ENCODE measurements at regions not wholly inside any gene's neighbourhood (a gene's known extent, or its start where the extent isn't known, plus 50 kb on each side); places are given as distances from the start of the nearest gene placed in this dataset.

DNA sequence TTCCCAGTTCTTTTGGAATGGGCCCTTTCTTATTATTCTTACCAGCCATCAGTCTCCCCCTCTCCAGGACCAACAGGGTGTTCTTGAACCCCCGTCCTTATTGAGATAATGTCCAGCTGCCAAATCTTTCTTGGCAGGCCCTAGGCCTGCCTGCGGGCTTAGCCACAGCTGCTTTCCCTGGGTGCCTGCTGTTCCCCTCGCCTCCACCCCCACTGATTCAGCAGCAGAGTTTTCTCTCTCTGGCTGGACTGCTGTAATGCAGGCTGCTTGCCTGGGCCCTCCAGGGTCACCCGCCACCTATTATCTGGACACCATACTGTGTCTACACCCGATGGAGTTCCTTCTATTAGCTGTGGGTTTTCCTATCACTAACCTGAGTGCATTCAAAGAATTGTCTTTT lies 395.4 kb upstream of the ATP5MC3 start:
- H3K4me1 ChIP-seq (ENCODE audit: control insufficient read depth, insufficient read depth, low read length) = peaks cover 7% of the 10 kb centered on the region
- H3K27me3 ChIP-seq (ENCODE audit: control insufficient read depth, insufficient read depth, low read length, poor library complexity, severe bottlenecking) = no peaks in the 10 kb centered on the region
- H3K9me3 ChIP-seq (ENCODE audit: control insufficient read depth, low read length) = no peaks in the 10 kb centered on the region
- no peak overlapping the region for H3K27ac ChIP-seq (ENCODE audit: insufficient read depth, low read depth, low read length, poor library complexity, severe bottlenecking)
- no peaks in the 10 kb centered on the region for H3K36me3 ChIP-seq (ENCODE audit: control insufficient read depth, insufficient read depth, low read length)
- WGBS, 2 experiments = 77 to 80% methylated on average over 4 to 5 of the region's 5 CpGs
- no peak overlapping the region for H3K4me3 ChIP-seq (ENCODE audit: insufficient read depth, low read depth, low read length)

DNA sequence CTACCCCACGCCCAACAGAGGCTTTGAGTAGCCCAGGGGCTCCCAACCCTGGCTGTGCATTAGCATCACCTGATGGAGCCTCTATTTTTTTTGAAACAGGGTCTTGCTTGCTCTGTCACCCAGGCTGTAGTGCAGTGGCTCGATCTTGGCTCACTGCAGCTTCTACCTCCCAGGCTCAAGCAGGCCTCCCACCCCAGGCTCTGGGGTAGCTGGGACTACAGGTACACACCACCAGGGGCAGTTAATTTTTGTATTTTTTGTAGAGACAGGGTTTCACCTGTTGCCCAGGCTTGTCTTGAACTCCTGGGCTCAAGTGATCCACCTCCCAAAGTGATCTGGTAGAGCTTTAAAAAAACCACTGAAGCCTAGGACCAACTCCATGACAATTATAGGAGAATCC lies 394.8 kb upstream of the ATP5MC3 start:
- no peaks in the 10 kb centered on the region for H3K9me3 ChIP-seq (ENCODE audit: control insufficient read depth, low read length)
- WGBS, 2 experiments = 81 to 83% methylated on average over 2 of the region's 2 CpGs
- peaks cover 7% of the 10 kb centered on the region for H3K4me1 ChIP-seq (ENCODE audit: control insufficient read depth, insufficient read depth, low read length)
- no peaks in the 10 kb centered on the region for H3K36me3 ChIP-seq (ENCODE audit: control insufficient read depth, insufficient read depth, low read length)
- no peaks in the 10 kb centered on the region for H3K27me3 ChIP-seq (ENCODE audit: control insufficient read depth, insufficient read depth, low read length, poor library complexity, severe bottlenecking)
- H3K4me3 ChIP-seq (ENCODE audit: insufficient read depth, low read depth, low read length) = no peak overlapping the region
- no peak overlapping the region for H3K27ac ChIP-seq (ENCODE audit: insufficient read depth, low read depth, low read length, poor library complexity, severe bottlenecking)

DNA sequence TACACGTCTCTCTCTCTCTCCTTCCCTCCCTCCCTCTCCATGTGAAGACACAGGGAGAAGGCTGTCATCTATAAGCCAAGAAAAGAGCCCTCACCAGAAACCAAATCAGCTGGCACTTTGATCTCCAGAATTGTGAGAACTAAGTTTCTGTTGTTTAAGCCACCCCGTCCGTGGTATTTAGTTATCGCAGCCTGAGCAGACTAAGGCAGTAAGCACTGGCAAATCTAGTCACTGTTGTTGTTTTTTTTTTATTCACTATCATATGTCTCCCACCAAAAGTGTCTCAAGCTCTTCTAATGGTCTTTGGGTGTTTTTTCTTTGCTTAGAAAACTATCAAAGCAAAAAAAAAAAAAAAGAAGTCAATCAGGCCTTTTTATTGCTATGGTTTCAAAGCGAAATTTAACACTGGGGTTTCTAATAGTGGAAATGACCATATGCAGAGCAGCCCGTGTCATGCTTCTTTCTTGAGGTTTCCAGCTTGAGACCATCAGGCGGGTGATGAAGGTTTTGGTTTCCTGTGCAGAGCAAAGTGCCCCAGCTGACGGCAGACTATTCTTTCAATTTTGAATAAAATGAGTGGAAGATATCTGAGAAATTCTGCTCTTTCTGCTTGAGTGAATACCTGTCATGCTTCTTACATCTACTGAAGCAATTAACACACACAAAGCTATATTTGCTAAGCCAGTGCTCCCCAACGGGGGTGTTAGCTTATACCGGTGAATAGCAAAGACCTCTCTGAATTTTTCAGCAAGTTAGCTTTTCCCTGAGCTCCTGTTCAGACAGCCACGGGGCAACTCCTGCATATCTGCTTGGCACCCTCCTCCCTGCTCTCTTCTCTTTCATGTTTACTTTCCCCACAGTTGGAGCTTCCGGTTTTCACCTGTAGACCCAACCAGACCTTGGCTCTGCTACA lies 394.1 kb upstream of the ATP5MC3 start:
- no peaks in the 10 kb centered on the region for H3K9me3 ChIP-seq (ENCODE audit: control insufficient read depth, low read length)
- H3K4me3 ChIP-seq (ENCODE audit: insufficient read depth, low read depth, low read length) = no peak overlapping the region
- H3K27me3 ChIP-seq (ENCODE audit: control insufficient read depth, insufficient read depth, low read length, poor library complexity, severe bottlenecking) = no peaks in the 10 kb centered on the region
- H3K27ac ChIP-seq (ENCODE audit: insufficient read depth, low read depth, low read length, poor library complexity, severe bottlenecking) = no peak overlapping the region
- peaks cover 7% of the 10 kb centered on the region for H3K4me1 ChIP-seq (ENCODE audit: control insufficient read depth, insufficient read depth, low read length)
- WGBS, 2 experiments = 78 to 81% methylated on average over 12 of the region's 12 CpGs
- H3K36me3 ChIP-seq (ENCODE audit: control insufficient read depth, insufficient read depth, low read length) = no peaks in the 10 kb centered on the region

DNA sequence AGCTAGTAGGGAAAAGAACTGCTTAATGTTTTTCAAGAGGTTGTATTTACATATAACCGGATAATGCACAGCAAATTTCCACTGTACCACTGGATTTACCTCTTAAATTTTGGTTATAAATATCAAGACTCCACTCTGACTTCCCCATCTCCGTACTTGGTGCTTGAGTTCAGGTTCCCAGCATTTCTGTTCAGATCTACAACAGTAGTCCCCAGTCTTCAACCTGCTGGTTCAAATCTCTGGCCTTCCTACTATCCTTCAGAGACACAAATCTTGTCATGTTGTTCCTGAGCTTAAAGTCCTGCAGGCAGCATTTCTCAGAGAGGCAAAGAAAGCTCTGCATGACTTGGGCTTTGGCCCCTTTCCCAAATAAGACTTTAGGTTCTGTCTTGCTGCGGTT lies 392.6 kb upstream of the ATP5MC3 start:
- WGBS, 2 experiments = 96% methylated on average over 3 of the region's 3 CpGs
- no peak overlapping the region for H3K27ac ChIP-seq (ENCODE audit: insufficient read depth, low read depth, low read length, poor library complexity, severe bottlenecking)
- H3K4me1 ChIP-seq (ENCODE audit: control insufficient read depth, insufficient read depth, low read length) = peaks cover 7% of the 10 kb centered on the region
- H3K9me3 ChIP-seq (ENCODE audit: control insufficient read depth, low read length) = no peaks in the 10 kb centered on the region
- H3K27me3 ChIP-seq (ENCODE audit: control insufficient read depth, insufficient read depth, low read length, poor library complexity, severe bottlenecking) = no peaks in the 10 kb centered on the region
- H3K36me3 ChIP-seq (ENCODE audit: control insufficient read depth, insufficient read depth, low read length) = no peaks in the 10 kb centered on the region
- no peak overlapping the region for H3K4me3 ChIP-seq (ENCODE audit: insufficient read depth, low read depth, low read length)

DNA sequence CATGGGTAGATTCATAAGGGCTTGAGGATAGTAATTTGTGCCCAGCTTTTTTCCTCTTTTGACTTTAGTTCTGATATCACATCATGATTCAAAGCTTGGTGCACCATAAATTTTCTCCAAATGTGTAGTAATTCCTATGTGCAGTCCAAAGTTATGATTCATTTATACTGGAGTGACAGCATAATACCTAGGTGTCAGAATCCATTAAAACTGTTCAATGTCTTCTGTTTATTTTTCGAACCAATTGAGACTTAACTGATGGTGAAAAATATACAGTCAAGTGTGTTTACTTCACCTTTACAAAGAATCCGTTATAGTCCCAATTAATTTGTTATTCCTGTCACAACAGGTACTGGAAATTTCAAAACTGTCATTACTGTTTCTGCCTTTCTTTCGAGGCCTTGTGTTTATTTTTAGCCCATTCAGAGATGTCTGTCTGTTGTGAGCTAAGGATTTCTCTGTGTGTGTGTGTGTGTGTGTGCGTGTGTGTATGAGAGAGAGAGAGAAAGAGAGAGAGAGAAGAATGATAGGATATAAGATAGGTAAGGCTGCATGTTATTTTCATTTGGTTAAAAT lies 389.7 kb upstream of the ATP5MC3 start:
- H3K27me3 ChIP-seq (ENCODE audit: control insufficient read depth, insufficient read depth, low read length, poor library complexity, severe bottlenecking) = no peaks in the 10 kb centered on the region
- H3K36me3 ChIP-seq (ENCODE audit: control insufficient read depth, insufficient read depth, low read length) = no peaks in the 10 kb centered on the region
- no peaks in the 10 kb centered on the region for H3K9me3 ChIP-seq (ENCODE audit: control insufficient read depth, low read length)
- peaks cover 6% of the 10 kb centered on the region for H3K4me1 ChIP-seq (ENCODE audit: control insufficient read depth, insufficient read depth, low read length)
- H3K4me3 ChIP-seq (ENCODE audit: insufficient read depth, low read depth, low read length) = no peak overlapping the region
- H3K27ac ChIP-seq (ENCODE audit: insufficient read depth, low read depth, low read length, poor library complexity, severe bottlenecking) = no peak overlapping the region
- 78 to 81% methylated on average over 4 of the region's 4 CpGs for WGBS, 2 experiments

DNA sequence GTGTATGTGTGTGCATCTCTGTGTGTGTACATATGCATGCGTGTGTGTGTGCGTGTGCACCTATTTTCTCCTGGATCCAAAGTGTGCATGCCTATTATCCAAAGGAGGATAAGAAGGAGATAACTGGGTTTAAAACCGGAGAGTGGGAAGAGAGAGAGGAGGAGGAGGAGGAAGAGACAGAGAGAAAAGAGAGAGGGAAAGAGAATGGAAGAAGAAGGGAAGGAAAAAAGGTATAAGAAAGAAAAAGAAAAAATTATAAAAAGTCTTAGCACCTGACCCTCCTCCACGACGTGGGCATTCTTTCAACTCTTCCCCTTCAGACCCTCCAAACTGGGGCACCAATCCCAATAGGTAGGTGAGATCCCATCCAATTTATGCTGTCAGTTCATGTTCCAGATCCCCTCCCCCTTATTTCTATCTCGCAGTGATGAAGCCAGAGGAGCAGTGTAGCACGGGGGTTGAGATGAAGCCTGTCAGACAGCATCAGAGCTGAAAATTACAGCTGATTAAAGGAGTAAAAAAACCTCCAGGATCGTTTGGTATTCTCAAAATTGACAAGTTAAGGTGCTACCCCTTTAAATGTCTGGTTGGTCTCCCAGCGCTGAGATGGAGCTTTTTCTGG lies 386.7 kb upstream of the ATP5MC3 start:
- no peaks in the 10 kb centered on the region for H3K36me3 ChIP-seq (ENCODE audit: control insufficient read depth, insufficient read depth, low read length)
- H3K4me1 ChIP-seq (ENCODE audit: control insufficient read depth, insufficient read depth, low read length) = no peaks in the 10 kb centered on the region
- WGBS, 2 experiments = 85 to 87% methylated on average over 9 of the region's 9 CpGs
- H3K9me3 ChIP-seq (ENCODE audit: control insufficient read depth, low read length) = no peaks in the 10 kb centered on the region
- H3K27me3 ChIP-seq (ENCODE audit: control insufficient read depth, insufficient read depth, low read length, poor library complexity, severe bottlenecking) = no peaks in the 10 kb centered on the region
- H3K4me3 ChIP-seq (ENCODE audit: insufficient read depth, low read depth, low read length) = no peak overlapping the region
- no peak overlapping the region for H3K27ac ChIP-seq (ENCODE audit: insufficient read depth, low read depth, low read length, poor library complexity, severe bottlenecking)

DNA sequence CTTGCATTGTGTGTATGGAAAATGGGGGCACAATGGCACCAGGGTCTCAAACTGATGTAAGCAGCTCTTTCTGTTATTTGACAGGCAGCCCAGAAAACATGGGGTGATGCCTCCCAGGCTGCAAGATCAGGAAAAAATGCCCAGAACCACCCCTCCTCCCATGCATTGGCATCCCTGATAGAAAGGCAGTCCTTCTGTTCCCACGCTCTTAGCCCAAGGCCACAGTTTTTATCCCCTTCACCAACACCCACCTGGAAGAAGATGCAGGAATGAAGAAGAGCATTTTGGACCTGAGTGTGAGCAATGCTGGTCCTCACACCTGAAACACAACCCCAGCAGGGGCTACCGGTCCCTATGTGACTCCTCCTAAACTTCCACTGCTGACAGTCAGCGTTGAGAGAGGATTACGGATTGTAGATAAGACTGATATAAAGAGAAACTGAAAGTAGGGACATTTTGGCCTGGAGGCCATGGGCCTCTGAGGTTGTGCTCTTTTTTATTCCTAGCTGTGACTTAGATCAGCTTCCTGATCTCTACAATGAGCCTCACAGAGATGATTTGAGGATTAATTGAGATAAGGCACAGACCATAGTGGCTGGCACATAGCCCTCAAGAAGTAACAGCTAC lies 386.0 kb upstream of the ATP5MC3 start:
- Histone ChIP-seq H3K4me3 (ENCODE audit: insufficient read depth, low read depth, low read length) (no peak overlapping the region), H3K9me3 (ENCODE audit: control insufficient read depth, low read length) (no peaks in the 10 kb centered on the region), H3K27ac (ENCODE audit: insufficient read depth, low read depth, low read length, poor library complexity, severe bottlenecking) (no peak overlapping the region), H3K4me1 (ENCODE audit: control insufficient read depth, insufficient read depth, low read length) (no peaks in the 10 kb centered on the region), H3K36me3 (ENCODE audit: control insufficient read depth, insufficient read depth, low read length) (no peaks in the 10 kb centered on the region), H3K27me3 (ENCODE audit: control insufficient read depth, insufficient read depth, low read length, poor library complexity, severe bottlenecking) (no peaks in the 10 kb centered on the region)
- 88 to 91% methylated on average over 4 of the region's 4 CpGs for WGBS, 2 experiments

DNA sequence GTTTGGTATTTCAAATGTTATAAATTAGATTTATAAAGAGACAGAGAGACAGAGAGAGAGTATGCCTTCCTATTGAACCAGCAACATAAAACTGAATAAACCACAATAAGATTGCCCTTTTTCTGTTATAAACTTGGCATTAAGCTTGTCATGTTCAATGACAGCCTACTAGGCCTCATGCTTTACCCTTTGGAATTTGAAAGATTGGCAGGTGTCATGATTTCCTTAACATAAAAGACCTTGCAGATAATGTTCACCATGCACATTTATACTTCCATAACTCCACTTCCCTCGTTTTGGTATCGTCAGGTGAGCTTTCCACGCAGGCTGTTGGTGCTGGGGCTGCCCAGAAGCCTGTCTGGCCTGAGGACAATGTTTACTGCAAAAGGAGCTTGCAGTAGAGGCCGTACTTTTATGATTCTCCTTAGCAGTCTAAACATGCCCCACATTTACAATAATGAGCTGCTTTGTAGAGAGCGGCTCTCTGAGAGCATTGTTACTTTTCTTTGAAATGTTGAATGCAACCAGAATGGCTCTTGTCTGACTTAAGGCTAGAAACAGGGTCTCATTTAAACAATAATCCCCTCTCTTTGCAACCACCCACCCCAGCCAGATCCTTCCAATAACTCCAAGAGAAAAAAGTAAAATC lies 379.1 kb upstream of the ATP5MC3 start:
- H3K36me3 ChIP-seq (ENCODE audit: control insufficient read depth, insufficient read depth, low read length) = no peaks in the 10 kb centered on the region
- H3K4me1 ChIP-seq (ENCODE audit: control insufficient read depth, insufficient read depth, low read length) = peaks cover 7% of the 10 kb centered on the region
- no peaks in the 10 kb centered on the region for H3K9me3 ChIP-seq (ENCODE audit: control insufficient read depth, low read length)
- no peak overlapping the region for H3K27ac ChIP-seq (ENCODE audit: insufficient read depth, low read depth, low read length, poor library complexity, severe bottlenecking)
- no peak overlapping the region for H3K4me3 ChIP-seq (ENCODE audit: insufficient read depth, low read depth, low read length)
- no peaks in the 10 kb centered on the region for H3K27me3 ChIP-seq (ENCODE audit: control insufficient read depth, insufficient read depth, low read length, poor library complexity, severe bottlenecking)
- WGBS, 2 experiments = 69 to 72% methylated on average over 5 of the region's 5 CpGs

DNA sequence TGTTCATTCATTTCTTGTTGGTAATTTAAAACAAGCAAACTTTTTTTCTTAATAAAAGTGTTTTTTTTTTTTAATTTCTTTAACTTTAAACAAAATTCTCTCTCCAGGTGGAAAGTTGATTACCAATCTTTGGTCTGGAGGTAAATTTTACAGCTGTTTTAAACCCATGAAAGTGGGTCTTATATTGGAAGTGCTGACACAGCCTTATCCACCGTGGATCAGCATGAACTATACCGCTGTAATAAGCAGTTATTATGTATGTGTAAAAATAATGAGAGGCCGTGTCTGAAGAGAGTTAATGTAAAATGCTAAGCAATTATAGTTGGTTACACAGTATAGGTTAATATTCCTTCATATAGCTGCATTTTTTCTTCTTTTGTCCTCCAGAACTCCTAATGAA lies 378.1 kb upstream of the ATP5MC3 start:
- H3K4me3 ChIP-seq (ENCODE audit: insufficient read depth, low read depth, low read length) = no peak overlapping the region
- H3K27me3 ChIP-seq (ENCODE audit: control insufficient read depth, insufficient read depth, low read length, poor library complexity, severe bottlenecking) = no peaks in the 10 kb centered on the region
- 89 to 99% methylated on average over 3 of the region's 3 CpGs for WGBS, 2 experiments
- H3K9me3 ChIP-seq (ENCODE audit: control insufficient read depth, low read length) = no peaks in the 10 kb centered on the region
- no peaks in the 10 kb centered on the region for H3K36me3 ChIP-seq (ENCODE audit: control insufficient read depth, insufficient read depth, low read length)
- H3K27ac ChIP-seq (ENCODE audit: insufficient read depth, low read depth, low read length, poor library complexity, severe bottlenecking) = no peak overlapping the region
- H3K4me1 ChIP-seq (ENCODE audit: control insufficient read depth, insufficient read depth, low read length) = peaks cover 7% of the 10 kb centered on the region
